Lung (tissue), 11 donors: ENCODE measurements at regions not wholly inside any gene's neighbourhood (a gene's known extent, or its start where the extent isn't known, plus 50 kb on each side); places are given as distances from the start of the nearest gene placed in this dataset.

Source experiments
- ATAC-seq: fragments of 200-7000 bp; cut with Tn5 transposase; one replicate; pipeline ENCODE4 v1.9.1; 2020; ENCODE audit warnings: moderate number of reproducible peaks; ENCODE audit not compliant: insufficient read depth, low FRiP score
- DNase-seq, 3 donors: peaks; one replicate each; pipeline ENCODE4 v3.0.0-alpha.2; 2013 to 2017
- H3K27ac ChIP-seq, 2 donors: one replicate each; pipeline ENCODE4 v1.5.1; 2013; ENCODE audit warnings: mild to moderate bottlenecking in 2 of 2, moderate library complexity in 2 of 2, control low read depth in 1 of 2, inconsistent platforms in 1 of 2, low read depth in 1 of 2, low read length in 1 of 2
- H3K27me3 ChIP-seq, 3 donors: one replicate each; pipeline ENCODE4 v1.5.1; 2013; ENCODE audit warnings: low read length in 2 of 3; ENCODE audit not compliant: control insufficient read depth in 3 of 3, insufficient read depth in 3 of 3
- H3K36me3 ChIP-seq, 4 donors: one replicate each; pipeline ENCODE4 v1.5.1; 2013; ENCODE audit warnings: low read length in 4 of 4, mild to moderate bottlenecking in 1 of 4, moderate library complexity in 1 of 4; ENCODE audit not compliant: control insufficient read depth in 4 of 4, insufficient read depth in 4 of 4
- H3K4me1 ChIP-seq, 5 donors: one replicate each; pipeline ENCODE4 v1.5.1; 2013; ENCODE audit warnings: low read length in 5 of 5, mild to moderate bottlenecking in 2 of 5, moderate library complexity in 1 of 5; ENCODE audit not compliant: control insufficient read depth in 5 of 5, insufficient read depth in 5 of 5
- H3K4me3 ChIP-seq: one replicate; pipeline ENCODE4 v1.5.1; 2013; ENCODE audit warnings: mild to moderate bottlenecking, control low read depth, moderate library complexity
- H3K9ac ChIP-seq, 2 donors: one replicate each; pipeline ENCODE4 v1.5.1; 2013; ENCODE audit warnings: low read length in 2 of 2, control low read depth in 1 of 2; ENCODE audit not compliant: insufficient read depth in 1 of 2
- H3K9me3 ChIP-seq, 4 donors: one replicate each; pipeline ENCODE4 v1.5.1; 2013; ENCODE audit warnings: low read length in 3 of 4, mild to moderate bottlenecking in 1 of 4, moderate library complexity in 1 of 4; ENCODE audit not compliant: control insufficient read depth in 4 of 4, insufficient read depth in 3 of 4
- WGBS, 2 donors: extraction: QIAGEN DNeasy Blood & Tissue Kit; methylation state at CpG; one replicate each; pipeline ENCODE4 v1.1.7; 2013; 5-methylcytosine and 5-hydroxymethylcytosine counted together
- TF ChIP-seq, protein P1 (sequence below): IDR thresholded peaks from 2 replicates; pipeline ENCODE4 v1.5.1; 2012; ENCODE audit warnings: mild to moderate bottlenecking; ENCODE audit errors: control extremely low read depth, extremely low read depth
- donor health status: control.
- donor health status: control.
- donor health status: Bipolar disorder and iron deficiency.
- donor health status: healthy.
- donor health status: DM: yes; HTN: yes; CAD: no.

DNA sequence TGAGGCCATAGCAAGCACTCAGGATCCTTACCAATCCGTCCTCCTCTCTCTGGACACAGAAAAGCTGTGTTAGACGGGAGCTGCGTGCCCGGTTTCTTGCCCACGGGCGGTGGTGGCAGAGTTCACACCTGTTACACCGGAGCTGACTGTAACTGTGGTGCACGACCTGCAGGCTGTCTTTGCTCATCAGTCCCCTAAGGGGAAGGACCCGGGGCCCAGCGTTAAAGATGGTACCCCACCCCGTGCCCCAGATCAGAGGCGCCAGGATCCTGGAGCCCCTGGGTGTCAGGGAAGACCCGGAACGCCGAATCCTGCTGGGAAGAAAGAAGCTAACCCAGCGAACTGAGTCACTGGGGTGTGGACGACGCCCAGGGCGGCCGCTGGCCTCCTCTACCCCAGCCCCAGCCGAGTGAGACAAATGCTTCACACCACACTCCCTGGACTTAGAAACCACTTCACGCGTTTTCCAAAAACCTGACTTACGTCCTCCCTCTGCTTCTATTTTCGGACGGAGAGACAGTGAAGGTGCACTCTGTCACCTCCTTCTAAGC is 293.6 kb upstream of the SALL3 start:
- Histone ChIP-seq H3K36me3 (no peaks in the 10 kb centered on the region), H3K27ac (no peak overlapping the region), H3K27me3 (no peaks in the 10 kb centered on the region), H3K9me3 (no peaks in the 10 kb centered on the region), H3K4me3 (no peak overlapping the region), H3K9ac (no peak overlapping the region), H3K4me1 (no peaks in the 10 kb centered on the region)
- ATAC-seq, result no peak
- DNase-seq, result no peak
- TF ChIP-seq, protein P1, sequence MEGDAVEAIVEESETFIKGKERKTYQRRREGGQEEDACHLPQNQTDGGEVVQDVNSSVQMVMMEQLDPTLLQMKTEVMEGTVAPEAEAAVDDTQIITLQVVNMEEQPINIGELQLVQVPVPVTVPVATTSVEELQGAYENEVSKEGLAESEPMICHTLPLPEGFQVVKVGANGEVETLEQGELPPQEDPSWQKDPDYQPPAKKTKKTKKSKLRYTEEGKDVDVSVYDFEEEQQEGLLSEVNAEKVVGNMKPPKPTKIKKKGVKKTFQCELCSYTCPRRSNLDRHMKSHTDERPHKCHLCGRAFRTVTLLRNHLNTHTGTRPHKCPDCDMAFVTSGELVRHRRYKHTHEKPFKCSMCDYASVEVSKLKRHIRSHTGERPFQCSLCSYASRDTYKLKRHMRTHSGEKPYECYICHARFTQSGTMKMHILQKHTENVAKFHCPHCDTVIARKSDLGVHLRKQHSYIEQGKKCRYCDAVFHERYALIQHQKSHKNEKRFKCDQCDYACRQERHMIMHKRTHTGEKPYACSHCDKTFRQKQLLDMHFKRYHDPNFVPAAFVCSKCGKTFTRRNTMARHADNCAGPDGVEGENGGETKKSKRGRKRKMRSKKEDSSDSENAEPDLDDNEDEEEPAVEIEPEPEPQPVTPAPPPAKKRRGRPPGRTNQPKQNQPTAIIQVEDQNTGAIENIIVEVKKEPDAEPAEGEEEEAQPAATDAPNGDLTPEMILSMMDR, result no peak
- WGBS, 2 donors, result 82 to 88% methylated on average over 26 of the region's 26 CpGs

DNA sequence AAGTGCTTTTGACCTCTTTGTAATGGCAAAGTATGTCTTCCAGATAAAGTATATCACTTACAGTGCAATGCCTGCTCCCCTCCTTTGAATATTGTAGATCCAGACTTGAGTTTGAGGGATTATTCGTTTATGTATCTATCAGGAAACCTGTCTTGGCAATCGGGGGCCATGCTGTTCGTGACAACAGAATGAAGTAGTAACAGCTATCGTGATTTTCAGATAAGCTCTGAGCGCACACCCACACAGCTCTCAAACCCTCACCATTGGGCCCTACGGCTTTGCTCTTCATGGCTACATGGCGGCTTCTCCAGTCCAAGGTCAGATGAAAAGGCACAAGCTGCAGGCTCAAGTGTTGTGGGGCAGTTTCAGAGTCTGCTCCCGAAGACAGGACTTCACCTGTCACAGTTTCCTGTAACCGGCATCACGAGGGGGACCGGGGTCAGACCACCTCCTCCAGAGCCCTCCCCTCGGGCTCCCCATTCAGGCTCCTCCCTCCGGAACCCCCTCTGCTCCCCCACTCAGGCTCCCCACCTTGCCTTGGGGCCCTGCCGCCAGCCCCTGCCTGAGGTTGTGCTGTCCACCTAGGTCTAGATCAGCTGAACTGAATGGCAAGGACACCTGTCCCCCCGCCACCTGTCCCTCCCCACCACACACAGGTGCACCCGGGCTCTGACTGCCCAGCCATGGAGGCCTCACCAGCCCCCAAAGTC is 292.5 kb upstream of the SALL3 start:
- Histone ChIP-seq H3K9ac (no peak overlapping the region), H3K36me3 (no peaks in the 10 kb centered on the region), H3K4me1 (no peaks in the 10 kb centered on the region), H3K27ac (no peak overlapping the region), H3K4me3 (no peak overlapping the region), H3K9me3 (no peaks in the 10 kb centered on the region), H3K27me3 (no peaks in the 10 kb centered on the region)
- TF ChIP-seq, protein P1, result no peak
- ATAC-seq, result no peak
- WGBS, 2 donors, result 84 to 86% methylated on average over 16 of the region's 16 CpGs
- no peak for DNase-seq

DNA sequence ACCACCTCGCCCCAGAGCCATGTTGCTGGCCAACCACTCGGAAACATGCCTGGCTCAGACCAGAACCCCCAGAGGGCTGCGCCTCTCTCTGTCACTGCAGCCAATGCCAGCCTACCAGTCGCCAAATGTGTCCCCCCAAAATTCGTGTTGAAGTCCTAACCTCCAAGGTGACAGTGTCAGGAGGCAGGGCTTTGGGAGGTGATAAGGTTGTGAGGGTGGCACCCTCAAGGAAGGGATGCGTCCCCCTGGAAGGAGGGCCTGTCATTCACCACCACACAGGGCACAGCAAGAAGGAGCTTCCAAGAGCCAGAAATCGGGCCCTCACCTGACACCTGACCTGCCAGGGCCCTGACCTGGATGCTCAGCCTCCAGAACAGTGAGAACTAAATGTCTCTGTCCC is 291.9 kb upstream of the SALL3 start:
- WGBS, 2 donors, result 80 to 91% methylated on average over 7 of the region's 7 CpGs

More for the DNA sequence above, 291.9 kb upstream of the SALL3 start:
- Histone ChIP-seq H3K27me3 (no peaks in the 10 kb centered on the region), H3K4me3 (no peak overlapping the region), H3K9me3 (no peaks in the 10 kb centered on the region), H3K36me3 (no peaks in the 10 kb centered on the region), H3K9ac (no peak overlapping the region), H3K4me1 (no peaks in the 10 kb centered on the region), H3K27ac (no peak overlapping the region)
- DNase-seq (no peak), ATAC-seq (no peak)
- TF ChIP-seq, protein P1, result no peak
